H1 (cell line): ENCODE measurements at regions not wholly inside any gene's neighbourhood (a gene's known extent, or its start where the extent isn't known, plus 50 kb on each side); places are given as distances from the start of the nearest gene placed in this dataset.

Experiments used
- SUZ12 ChIP-seq: fragments of 200-600 bp; sonication (generic); IDR thresholded peaks from 2 replicates; pipeline ENCODE4 v1.6.1; 2012; ENCODE audit warnings: mild to moderate bottlenecking, inconsistent platforms, low read length, moderate library complexity, mixed read lengths
- TF ChIP-seq, protein P1 (sequence below): IDR thresholded peaks from 2 replicates; pipeline ENCODE4 v1.6.1; 2011; ENCODE audit warnings: low read depth, mild to moderate bottlenecking, low read length; ENCODE audit not compliant: insufficient read depth

DNA sequence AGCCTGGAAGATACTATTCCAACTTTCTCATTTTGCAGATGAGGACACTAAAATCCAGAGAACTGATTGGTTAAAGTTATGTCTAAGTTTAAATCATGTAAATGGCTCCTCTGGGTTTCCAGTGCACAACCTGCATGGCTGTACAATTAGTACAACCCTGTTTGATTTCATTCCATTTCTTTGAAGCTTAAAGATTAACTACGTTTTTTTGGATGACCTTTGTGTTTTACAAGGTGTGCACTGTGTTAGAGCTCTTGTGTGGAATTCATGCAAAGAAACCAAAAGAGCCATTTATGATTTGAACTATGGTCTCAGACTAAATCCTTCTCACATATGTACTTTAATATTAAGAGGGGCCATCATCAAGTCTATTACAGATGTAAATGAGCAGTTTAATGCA is 149.5 kb downstream of the TMEM168 start (continued):
- no peak for TF ChIP-seq SUZ12
- TF ChIP-seq, protein P1, sequence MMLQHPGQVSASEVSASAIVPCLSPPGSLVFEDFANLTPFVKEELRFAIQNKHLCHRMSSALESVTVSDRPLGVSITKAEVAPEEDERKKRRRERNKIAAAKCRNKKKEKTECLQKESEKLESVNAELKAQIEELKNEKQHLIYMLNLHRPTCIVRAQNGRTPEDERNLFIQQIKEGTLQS = no peak
